NOMO-1 treated with dmso at 0.1 percent for 144 hours (cell line): ENCODE measurements at regions not wholly inside any gene's neighbourhood (a gene's known extent, or its start where the extent isn't known, plus 50 kb on each side); places are given as distances from the start of the nearest gene placed in this dataset.

Source experiments
- DNase-seq: peaks from one replicate; lab custom pipeline; 2025; ENCODE audit not compliant: unreplicated experiment; lab: John Stamatoyannopoulos, UW

- no peak for DNase-seq
Measured at GRCh38 chr3:104582092-104582491, 784.6 kb upstream of the ALCAM start.

GRCh38 chr3:104584682-104585081 is 782.0 kb upstream of the ALCAM start:
- DNase-seq, result no peak

- no peak for DNase-seq
Measured at GRCh38 chr3:104586344-104586743, 780.4 kb upstream of the ALCAM start.

GRCh38 chr3:104588442-104588841 is 778.3 kb upstream of the ALCAM start:
- DNase-seq, result no peak

- DNase-seq, result no peak
Measured at GRCh38 chr3:104591776-104592175, 774.9 kb upstream of the ALCAM start.

GRCh38 chr3:104594491-104594890 is 772.2 kb upstream of the ALCAM start:
- DNase-seq, result no peak

- DNase-seq, result no peak
Measured at GRCh38 chr3:104596054-104596453, 770.7 kb upstream of the ALCAM start.

GRCh38 chr3:104596551-104596950 is 770.2 kb upstream of the ALCAM start:
- DNase-seq, result no peak

- no peak for DNase-seq
Measured at GRCh38 chr3:104598848-104599511, 767.7 kb upstream of the ALCAM start.

- no peak for DNase-seq
Measured at GRCh38 chr3:104604326-104605010, 762.2 kb upstream of the ALCAM start.

GRCh38 chr3:104606812-104607211 is 759.9 kb upstream of the ALCAM start:
- no peak for DNase-seq

- no peak for DNase-seq
Measured at GRCh38 chr3:104610730-104611652, 755.7 kb upstream of the ALCAM start.

- DNase-seq, result no peak
Measured at GRCh38 chr3:104612218-104612617, 754.5 kb upstream of the ALCAM start.

GRCh38 chr3:104614564-104614963 is 752.1 kb upstream of the ALCAM start:
- no peak for DNase-seq

- no peak for DNase-seq
Measured at GRCh38 chr3:104628185-104628789, 738.4 kb upstream of the ALCAM start.

- DNase-seq, result no peak
Measured at GRCh38 chr3:104629038-104629437, 737.7 kb upstream of the ALCAM start.

GRCh38 chr3:104631254-104631653 is 735.5 kb upstream of the ALCAM start:
- DNase-seq, result no peak

- no peak for DNase-seq
Measured at GRCh38 chr3:104632521-104632920, 734.2 kb upstream of the ALCAM start.

GRCh38 chr3:104632947-104633346 is 733.8 kb upstream of the ALCAM start:
- DNase-seq, result no peak

GRCh38 chr3:104635872-104636580 is 730.7 kb upstream of the ALCAM start:
- no peak for DNase-seq

GRCh38 chr3:104642827-104643226 is 723.9 kb upstream of the ALCAM start:
- no peak for DNase-seq
